ENCODE measurements at regions not wholly inside any gene's neighbourhood (a gene's known extent, or its start where the extent isn't known, plus 50 kb on each side); places are given as distances from the start of the nearest gene placed in this dataset.

- no peak for DNase-seq (ENCODE audit: low read depth in 2 of 2)
Measured at GRCh38 chr17:77393274-77393600, 252.5 kb downstream of the SEC14L1 start.

DNA sequence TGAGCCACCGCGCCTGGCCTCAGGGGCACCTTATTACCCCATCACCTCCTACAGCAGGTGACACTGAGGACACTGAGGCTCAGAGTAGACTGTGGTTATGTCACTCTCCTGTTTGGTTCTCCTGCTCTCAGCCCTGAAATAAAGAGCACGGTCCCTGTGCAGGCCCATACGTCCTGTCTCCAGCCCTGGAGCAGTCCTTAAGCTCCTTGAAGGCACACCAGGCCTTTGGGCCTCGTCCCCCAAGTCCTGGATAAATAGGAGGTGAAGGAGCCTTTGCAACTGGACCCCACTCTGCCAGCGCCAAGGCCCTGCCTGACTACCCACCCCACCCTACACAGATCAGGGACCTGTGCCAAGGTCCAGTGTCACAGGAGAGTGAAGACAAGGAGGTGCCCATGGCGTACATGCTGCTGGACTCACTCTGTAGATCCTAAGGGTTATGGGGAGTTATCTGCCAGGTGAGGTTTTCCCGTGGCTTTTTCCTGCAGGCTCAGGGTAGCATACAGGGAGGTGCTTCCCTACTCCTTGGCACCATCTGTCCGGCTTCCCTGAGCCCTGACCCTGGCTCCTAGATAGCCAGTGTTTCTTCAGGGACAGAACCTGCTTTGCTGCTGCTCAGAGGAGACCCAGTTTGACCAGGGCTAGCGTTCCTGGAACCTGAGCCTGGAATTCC is 253.2 kb downstream of the SEC14L1 start:
- no peak for DNase-seq (ENCODE audit: low read depth in 2 of 2)

DNA sequence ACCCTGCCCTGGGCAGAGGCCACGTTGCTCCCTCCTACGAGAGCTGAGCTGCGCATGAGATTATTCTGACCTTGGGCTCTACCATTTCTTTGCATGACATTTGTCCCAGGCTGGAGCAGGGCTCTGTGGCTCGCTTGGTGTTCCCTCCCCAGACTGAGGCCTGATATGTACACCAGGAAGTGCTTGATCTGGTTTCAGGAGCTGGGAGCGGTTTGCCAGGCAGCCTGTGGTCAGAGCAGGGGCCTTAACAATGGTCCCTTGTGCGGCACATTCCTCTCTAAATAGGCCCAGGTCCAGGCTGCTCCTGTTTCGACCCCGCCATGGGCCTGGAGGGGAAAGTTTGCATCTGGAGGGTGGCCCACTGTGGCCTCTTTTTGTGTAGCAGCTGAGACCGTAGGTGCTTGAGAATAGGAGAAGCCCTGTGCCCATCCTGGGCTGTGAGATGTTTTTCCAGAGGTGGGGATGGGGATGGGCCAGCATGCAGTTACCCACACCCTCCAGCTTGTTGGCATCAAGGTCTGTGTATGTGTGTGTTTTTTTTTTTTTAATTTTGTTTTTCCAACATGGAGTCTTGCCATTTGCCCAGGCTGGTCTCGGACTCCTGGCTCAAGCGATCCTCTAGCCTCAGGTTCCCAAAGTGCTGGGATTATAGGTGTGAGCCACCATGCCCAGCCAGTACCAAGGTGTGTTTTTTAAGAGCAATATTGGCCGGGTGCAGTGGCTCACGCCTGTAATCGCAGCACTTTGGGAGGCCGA is 253.9 kb downstream of the SEC14L1 start:
- DNase-seq (ENCODE audit: low read depth in 2 of 2), result no peak

- DNase-seq (ENCODE audit: low read depth in 2 of 2), result no peak
Measured at GRCh38 chr17:77395501-77396048, 254.8 kb downstream of the SEC14L1 start.

- no peak for DNase-seq (ENCODE audit: low read depth in 2 of 2)
Measured at GRCh38 chr17:77396610-77397009, 255.8 kb downstream of the SEC14L1 start.

GRCh38 chr17:77398274-77398673 is 257.5 kb downstream of the SEC14L1 start:
- DNase-seq (ENCODE audit: low read depth in 2 of 2), result no peak

GRCh38 chr17:77399319-77399957 is 258.7 kb downstream of the SEC14L1 start:
- no peak for DNase-seq (ENCODE audit: low read depth in 2 of 2)

- peak; percentile 66 to 71 for DNase-seq (ENCODE audit: low read depth in 2 of 2)
Measured at GRCh38 chr17:77400445-77400870, 259.7 kb downstream of the SEC14L1 start.

DNA sequence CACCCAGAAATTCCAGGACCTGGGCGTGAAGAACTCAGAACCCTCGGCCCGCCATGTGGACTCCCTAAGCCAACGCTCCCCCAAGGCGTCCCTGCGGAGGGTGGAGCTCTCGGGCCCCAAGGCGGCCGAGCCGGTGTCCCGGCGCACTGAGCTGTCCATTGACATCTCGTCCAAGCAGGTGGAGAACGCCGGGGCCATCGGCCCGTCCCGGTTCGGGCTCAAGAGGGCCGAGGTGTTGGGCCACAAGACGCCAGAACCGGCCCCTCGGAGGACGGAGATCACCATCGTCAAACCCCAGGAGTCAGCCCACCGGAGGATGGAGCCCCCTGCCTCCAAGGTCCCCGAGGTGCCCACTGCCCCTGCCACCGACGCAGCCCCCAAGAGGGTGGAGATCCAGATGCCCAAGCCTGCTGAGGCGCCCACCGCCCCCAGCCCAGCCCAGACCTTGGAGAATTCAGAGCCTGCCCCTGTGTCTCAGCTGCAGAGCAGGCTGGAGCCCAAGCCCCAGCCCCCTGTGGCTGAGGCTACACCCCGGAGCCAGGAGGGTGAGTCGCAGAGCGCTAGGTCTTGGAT is 261.5 kb downstream of the SEC14L1 start:
- no peak for DNase-seq (ENCODE audit: low read depth in 2 of 2)

GRCh38 chr17:77403854-77404253 is 263.1 kb downstream of the SEC14L1 start:
- no peak for DNase-seq (ENCODE audit: low read depth in 2 of 2)

DNA sequence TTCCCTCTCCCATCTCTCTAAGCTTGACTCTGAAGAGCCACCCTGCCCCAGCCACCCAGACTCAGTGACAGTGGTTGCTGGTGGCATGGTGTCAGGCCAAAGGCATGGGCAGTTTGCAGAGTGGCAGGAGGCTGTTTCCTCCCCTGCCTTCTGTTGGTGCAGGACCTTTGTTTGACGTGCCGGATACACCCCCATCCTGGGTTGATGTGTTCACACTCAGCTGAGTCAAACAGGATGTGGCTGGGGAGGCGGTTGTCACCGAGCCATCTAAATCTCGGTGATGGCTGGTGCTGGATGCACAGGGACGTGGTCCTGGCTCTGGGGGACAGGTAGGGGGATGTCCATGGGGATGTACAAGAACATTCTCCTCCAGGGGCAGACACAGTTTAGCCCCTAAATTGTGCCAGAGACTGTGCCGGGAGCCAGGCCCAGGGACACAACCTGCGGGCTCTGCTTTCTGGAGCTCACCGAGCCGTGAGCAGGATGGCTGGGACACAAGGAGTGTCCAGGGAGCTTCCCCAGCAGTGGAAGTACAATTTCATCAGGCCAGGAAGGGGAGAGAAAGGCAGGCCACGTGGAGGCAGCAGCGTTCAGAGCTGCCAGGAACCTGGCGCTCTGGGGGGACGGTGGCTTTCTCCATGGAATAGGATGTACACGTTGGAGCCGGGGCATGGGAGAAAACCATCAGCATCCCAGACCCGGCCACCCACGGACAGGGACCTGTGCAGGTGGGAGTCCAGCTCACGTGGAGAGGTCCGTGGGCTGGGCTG is 264.2 kb downstream of the SEC14L1 start:
- peak; percentile 78 to 82 for DNase-seq (ENCODE audit: low read depth in 2 of 2)

- no peak for DNase-seq (ENCODE audit: low read depth in 2 of 2)
Measured at GRCh38 chr17:77405867-77406732, 265.3 kb downstream of the SEC14L1 start.

GRCh38 chr17:77407321-77408277 is 266.8 kb downstream of the SEC14L1 start:
- DNase-seq (ENCODE audit: low read depth in 2 of 2), result no peak

- no peak for DNase-seq (ENCODE audit: low read depth in 2 of 2)
Measured at GRCh38 chr17:77408284-77408683, 267.5 kb downstream of the SEC14L1 start.

- DNase-seq (ENCODE audit: low read depth in 2 of 2), result no peak
Measured at GRCh38 chr17:77409282-77410161, 268.8 kb downstream of the SEC14L1 start.

DNA sequence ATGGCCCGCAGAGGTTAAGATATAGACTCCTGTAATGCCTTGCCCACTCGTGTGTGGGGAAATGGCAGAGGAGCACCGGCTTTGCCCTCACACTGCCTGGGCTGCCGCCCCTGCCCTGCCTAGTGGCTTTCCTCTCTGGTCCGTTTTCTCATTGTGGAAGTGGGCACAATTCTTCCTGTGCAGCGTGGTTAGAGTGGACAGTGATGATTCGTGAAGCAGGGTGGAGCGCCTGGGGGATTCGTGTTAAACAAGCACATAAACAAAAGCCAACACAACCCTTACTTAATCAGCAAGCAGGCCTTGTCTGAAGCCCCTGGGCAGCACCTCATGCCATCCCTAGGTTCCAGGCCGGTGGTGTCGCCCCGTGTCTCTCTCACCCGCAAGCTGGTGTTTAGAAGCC is 269.7 kb downstream of the SEC14L1 start:
- no peak for DNase-seq (ENCODE audit: low read depth in 2 of 2)

DNA sequence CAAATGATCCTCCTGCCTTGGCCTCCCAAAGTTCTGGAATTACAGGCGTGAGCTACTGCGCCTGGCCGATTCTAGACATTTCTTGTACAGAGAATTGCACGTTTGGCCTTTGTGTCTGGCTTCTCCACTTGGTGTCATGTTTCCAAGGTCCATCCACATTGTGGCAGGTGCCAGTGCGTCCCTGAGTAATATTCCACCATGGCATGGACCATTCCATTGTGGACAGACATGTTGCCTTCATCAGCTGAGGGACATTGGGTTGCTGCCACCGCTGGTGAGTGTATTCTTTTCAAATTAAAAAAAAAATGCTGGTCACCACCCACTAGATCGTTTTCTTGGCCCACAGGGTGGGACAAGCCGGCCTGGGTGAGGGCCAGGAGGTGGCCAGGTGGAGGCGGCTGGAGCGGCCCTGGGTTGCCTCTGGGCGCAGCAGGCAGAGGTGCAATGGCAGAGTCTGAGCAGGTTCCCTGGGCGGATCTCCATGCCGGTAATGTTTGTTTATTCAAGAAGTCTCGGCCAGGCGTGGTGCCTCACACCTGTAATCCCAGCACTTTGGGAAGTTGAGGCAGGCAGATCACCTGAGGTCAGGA is 274.1 kb downstream of the SEC14L1 start:
- no peak for DNase-seq (ENCODE audit: low read depth in 2 of 2)

DNA sequence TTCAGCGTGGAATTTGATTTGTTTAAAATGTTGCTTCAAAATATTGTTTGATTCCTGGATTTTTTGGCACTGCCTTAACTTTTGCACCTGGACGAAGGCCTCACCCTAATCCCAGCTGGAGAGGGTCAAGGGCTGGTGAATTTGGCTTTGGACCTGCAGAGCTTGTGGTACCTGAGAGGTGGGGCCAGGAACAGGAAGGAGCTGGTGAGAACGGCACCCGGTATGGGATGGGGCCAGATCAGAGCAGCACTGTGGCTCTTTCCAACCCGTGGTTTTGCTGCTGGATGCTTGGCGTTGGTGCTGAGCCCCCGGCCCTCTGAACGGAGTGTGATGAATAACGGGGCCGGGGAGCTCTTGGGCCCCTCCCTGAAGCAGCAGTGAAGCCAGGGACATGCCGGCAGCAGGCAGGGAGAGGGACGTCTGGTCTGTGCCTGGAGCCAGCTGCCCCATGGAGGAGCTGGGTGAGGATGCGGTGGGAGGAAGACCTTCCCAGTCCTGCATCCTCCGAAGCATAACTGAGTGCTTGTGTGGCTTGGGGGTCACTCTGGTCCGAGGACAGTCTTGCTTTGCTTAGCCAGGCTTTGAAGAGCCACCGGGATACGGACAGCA is 275.4 kb downstream of the SEC14L1 start:
- DNase-seq (ENCODE audit: low read depth in 2 of 2), result no peak
